Esophagus squamous epithelium (tissue), 4 donors: ENCODE measurements at regions not wholly inside any gene's neighbourhood (a gene's known extent, or its start where the extent isn't known, plus 50 kb on each side); places are given as distances from the start of the nearest gene placed in this dataset.

Experiments used
- POLR2A ChIP-seq, 4 donors: fragments of 450-650 bp; IDR thresholded peaks; one replicate each; pipeline ENCODE4 v1.6.1; 2017; ENCODE audit warnings: antibody characterized with exemption in 4 of 4, mild to moderate bottlenecking in 4 of 4, moderate library complexity in 3 of 4
- TF ChIP-seq, protein P1 (sequence below), 6 experiments: fragments of 450-650 bp in 4 of 6; fragments of 200-600 bp in 2 of 6; sonication (generic) in 2 of 6; IDR thresholded peaks; one replicate each; pipeline ENCODE4 v1.5.1; 2016 to 2019; ENCODE audit warnings: antibody characterized with exemption in 6 of 6, mild to moderate bottlenecking in 4 of 6, moderate library complexity in 4 of 6

DNA sequence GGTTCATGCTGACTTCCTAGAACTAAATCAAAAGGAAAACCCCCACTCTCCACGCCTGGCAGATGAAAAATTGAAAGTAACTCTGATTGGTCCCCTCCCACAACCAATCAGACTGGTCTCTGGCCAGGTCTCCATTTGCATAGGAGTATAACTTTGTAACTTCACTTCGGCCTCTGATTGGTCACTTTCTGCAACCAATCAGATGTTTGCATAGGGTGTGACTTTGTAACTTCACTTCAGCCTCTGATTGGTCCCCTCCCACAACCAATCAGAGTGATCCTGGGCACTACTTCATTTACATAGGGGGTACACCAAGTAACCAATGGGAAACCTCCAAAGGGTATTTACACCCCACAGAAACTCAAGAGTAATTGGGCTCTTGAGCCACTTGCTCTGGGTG is 306.6 kb upstream of the PFKP start:
- TF ChIP-seq, protein P1, sequence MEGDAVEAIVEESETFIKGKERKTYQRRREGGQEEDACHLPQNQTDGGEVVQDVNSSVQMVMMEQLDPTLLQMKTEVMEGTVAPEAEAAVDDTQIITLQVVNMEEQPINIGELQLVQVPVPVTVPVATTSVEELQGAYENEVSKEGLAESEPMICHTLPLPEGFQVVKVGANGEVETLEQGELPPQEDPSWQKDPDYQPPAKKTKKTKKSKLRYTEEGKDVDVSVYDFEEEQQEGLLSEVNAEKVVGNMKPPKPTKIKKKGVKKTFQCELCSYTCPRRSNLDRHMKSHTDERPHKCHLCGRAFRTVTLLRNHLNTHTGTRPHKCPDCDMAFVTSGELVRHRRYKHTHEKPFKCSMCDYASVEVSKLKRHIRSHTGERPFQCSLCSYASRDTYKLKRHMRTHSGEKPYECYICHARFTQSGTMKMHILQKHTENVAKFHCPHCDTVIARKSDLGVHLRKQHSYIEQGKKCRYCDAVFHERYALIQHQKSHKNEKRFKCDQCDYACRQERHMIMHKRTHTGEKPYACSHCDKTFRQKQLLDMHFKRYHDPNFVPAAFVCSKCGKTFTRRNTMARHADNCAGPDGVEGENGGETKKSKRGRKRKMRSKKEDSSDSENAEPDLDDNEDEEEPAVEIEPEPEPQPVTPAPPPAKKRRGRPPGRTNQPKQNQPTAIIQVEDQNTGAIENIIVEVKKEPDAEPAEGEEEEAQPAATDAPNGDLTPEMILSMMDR (IDR thresholded peaks at IDR 0.05) = no peak
- no peak for TF ChIP-seq POLR2A (IDR thresholded peaks at IDR 0.05)
